ENCODE measurements at regions not wholly inside any gene's neighbourhood (a gene's known extent, or its start where the extent isn't known, plus 50 kb on each side); places are given as distances from the start of the nearest gene placed in this dataset.
"Not testable (repeated sequence)": the region's sequence is repeated elsewhere in the genome, so short reads cannot be mapped to it uniquely, and the experiment has no call there.

- no peak for DNase-seq (ENCODE audit: low read depth in 4 of 4, low spot score in 3 of 4)
Observed at GRCh38 chr6:120274547-120274946, 925.0 kb upstream of the MAN1A1 start.

- no peak for DNase-seq (ENCODE audit: low read depth in 4 of 4, low spot score in 3 of 4)
Observed at GRCh38 chr6:120273411-120273810, 923.9 kb upstream of the MAN1A1 start.

GRCh38 chr6:120272038-120272437 lies 922.5 kb upstream of the MAN1A1 start:
- no peak for DNase-seq (ENCODE audit: low read depth in 4 of 4, low spot score in 3 of 4)

DNA sequence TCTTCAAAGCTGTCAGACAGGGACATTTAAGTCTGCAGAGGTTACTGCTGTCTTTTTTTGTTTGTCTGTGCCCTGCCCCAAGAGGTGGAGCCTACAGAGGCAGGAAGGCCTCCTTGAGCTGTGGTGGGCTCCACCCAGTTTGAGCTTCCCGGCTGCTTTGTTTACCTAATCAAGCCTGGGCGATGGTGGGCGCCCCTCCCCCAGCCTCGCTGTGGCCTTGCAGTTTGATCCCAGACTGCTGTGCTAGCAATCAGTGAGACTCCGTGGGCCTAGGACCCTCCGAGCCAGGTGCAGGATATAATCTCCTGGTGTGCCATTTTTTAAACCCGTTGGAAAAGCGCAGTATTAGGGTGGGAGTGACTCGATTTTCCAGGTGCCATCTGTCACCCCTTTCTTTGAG lies 918.7 kb upstream of the MAN1A1 start:
- DNase-seq (ENCODE audit: low read depth in 4 of 4, low spot score in 3 of 4) = not testable (repeated sequence)

GRCh38 chr6:120262354-120262753 lies 912.8 kb upstream of the MAN1A1 start:
- no peak for DNase-seq (ENCODE audit: low read depth in 4 of 4, low spot score in 3 of 4)

DNA sequence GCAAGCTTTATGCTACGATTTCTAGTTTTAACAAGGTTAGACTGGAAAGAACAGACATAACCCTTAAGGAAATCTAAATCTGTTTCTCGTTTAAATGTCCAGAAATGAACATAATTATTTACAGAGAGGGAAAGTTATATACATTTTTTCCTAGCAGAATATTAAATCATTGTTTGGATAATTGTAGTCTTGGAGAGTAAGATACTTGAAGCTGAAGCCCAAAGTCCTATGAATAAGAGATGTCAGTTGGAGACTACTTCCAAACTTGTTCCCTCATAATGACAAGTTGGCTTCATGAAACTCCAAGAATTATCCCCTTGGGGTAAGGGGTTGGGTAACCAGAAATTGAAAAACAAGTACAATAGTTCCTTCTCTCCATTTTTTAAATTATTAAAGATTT lies 911.1 kb upstream of the MAN1A1 start:
- DNase-seq (ENCODE audit: low read depth in 4 of 4, low spot score in 3 of 4) = no peak

- no peak for DNase-seq (ENCODE audit: low read depth in 4 of 4, low spot score in 3 of 4)
Observed at GRCh38 chr6:120254651-120255050, 905.1 kb upstream of the MAN1A1 start.

DNA sequence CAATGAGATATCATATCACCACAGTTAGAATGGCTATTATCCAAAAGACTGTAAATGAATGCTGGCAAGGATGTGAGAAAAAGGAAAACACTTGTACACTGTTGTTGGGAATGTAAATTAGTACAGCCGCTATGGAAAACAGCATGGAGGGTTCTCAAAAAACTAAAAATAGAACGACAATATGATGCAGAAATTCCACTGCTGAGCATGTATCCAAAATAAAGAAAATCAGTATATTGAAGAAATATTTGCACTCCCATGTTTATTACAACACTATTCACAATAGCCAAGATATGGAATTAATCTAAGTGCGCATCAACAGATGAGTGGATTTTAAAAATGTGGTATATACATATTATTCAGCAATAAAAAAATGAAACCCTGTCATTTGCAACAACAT lies 898.9 kb upstream of the MAN1A1 start:
- DNase-seq (ENCODE audit: low read depth in 4 of 4, low spot score in 3 of 4) = no peak

GRCh38 chr6:120237221-120237620 lies 887.7 kb upstream of the MAN1A1 start:
- DNase-seq (ENCODE audit: low read depth in 4 of 4, low spot score in 3 of 4) = no peak

DNA sequence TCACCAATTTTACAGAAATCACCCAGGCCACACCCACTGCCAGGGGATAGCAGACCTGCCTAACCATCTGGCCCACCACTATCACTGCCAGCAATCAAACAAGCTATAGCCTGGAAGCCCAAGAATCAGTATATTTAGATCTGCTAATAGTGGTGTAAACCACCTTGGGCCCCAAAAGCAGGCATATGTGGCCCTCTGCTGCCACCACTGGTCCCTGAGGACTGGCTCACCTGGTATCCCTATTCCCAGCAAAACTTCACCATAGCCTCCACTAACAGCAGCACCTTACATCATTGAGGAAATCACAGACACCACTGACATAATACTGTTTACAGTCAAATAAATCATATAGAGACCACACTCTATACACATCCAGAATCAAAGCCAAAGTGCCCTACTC lies 880.4 kb upstream of the MAN1A1 start:
- no peak for DNase-seq (ENCODE audit: low read depth in 4 of 4, low spot score in 3 of 4)

- no peak for DNase-seq (ENCODE audit: low read depth in 4 of 4, low spot score in 3 of 4)
Observed at GRCh38 chr6:120228297-120228696, 878.7 kb upstream of the MAN1A1 start.

DNA sequence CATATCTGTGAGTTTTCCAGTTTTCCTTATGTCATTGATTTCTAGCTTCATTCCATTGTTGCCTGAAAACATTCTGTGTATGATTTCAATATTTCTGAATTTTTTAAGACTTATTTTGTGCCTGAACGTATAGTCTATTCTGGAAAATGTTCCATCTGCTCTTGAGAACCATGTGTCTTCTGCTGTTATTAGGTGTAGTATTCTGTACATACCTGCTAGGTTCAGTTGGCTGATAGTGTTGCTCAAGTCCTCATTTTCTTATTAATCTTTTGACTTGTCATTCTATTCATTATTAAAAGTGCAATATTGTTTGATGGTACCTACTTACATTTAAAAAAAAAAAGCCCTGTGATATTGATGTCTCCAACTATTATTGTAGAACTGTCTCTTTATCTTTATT lies 869.8 kb upstream of the MAN1A1 start:
- no peak for DNase-seq (ENCODE audit: low read depth in 4 of 4, low spot score in 3 of 4)

DNA sequence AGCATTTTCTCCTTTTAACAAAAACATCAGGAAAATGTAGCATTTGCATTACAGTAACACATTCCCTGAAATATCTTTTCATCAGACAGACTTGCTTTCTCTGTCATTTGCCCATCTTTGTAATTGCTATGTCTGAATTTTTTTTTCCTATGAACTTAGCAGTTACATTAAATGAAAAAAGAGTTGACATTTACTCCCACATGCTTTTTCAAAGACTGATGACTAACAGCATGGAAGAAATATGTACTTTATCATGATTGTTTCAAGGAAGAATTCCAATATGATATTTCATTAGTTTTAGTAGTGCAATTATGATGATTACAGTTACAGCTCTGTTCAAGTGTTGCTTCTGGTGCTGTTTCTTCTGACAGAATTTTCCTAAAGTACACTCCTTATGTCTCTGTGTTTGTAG lies 864.5 kb upstream of the MAN1A1 start:
- DNase-seq (ENCODE audit: low read depth in 4 of 4, low spot score in 3 of 4) = no peak

DNA sequence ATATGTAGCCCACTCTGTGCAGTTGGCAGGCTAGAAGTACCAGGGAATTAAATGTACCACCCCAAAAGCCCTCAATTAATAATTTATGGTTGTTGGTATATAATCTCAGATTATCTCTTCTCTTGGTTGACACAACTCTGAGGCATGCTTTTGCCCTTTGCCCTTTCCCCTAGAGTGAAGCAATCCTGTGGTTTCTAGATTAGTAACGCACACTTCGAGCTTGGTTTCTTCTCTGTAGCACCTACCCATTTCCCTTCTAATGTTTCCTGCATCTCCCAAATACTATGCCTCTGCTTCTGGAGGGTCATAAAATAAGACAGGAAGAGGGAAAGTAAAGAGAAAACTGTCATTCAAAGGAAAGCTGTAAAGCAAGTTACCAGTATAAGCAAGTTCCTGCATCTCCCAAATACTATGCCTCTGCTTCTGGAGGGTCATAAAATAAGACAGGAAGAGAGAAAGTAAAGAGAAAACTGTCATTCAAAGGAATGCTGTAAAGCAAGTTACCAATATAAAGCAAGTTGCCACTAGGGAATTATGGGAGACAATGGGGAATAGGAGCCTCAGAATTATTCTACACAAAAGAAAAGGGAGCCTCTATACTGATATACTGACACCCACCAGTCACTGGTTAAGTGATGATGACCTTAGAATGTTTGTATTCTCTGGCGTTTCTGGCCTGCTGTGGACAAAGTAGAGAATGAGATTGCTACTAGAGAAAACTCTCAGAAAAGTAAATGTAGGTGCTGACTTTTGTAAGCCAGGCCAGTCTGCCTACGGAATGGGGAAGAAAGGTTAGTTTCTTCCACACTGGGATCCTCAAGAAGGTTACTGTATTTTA lies 862.6 kb upstream of the MAN1A1 start:
- DNase-seq (ENCODE audit: low read depth in 4 of 4, low spot score in 3 of 4) = no peak

GRCh38 chr6:120202878-120203277 lies 853.3 kb upstream of the MAN1A1 start:
- no peak for DNase-seq (ENCODE audit: low read depth in 4 of 4, low spot score in 3 of 4)

DNA sequence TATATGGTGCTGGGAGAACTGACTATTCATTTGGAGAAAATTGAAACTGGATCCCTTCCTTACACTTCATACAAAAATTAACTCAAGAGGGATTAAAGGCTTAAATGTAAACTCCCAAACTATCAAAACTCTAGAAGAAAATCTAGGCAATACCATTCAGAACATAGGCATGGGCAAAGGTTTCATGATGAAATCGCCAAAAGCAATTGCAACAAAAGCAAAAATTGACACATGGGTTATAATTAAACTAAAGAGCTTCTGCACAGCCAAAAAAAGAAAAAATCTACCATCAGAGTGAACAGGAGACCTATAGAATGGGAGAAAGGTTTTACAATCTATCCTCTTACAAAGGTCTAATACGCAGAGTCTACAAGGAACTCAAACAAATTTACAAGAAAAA lies 851.3 kb upstream of the MAN1A1 start:
- no peak for DNase-seq (ENCODE audit: low read depth in 4 of 4, low spot score in 3 of 4)

DNA sequence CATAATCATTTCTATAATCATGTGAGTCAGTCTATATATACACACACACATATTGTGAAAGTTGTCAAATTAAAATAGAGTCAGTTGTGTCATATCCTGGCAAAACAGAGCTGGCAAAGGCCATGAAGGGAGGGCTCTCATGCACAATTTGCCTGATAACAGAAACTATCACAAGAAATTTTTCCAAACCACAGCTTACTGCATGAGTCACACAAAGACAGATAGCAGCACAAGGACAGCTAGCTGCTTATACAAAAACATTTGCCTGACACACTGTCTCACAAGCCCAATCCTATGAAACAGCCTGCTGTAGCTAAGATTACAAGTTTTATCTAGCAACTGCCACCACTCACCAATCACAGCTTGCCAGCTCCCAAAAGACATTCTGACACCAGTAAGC lies 848.5 kb upstream of the MAN1A1 start:
- no peak for DNase-seq (ENCODE audit: low read depth in 4 of 4, low spot score in 3 of 4)

- no peak for DNase-seq (ENCODE audit: low read depth in 4 of 4, low spot score in 3 of 4)
Observed at GRCh38 chr6:120186080-120186479, 836.5 kb upstream of the MAN1A1 start.

- no peak for DNase-seq (ENCODE audit: low read depth in 4 of 4, low spot score in 3 of 4)
Observed at GRCh38 chr6:120173250-120173649, 823.7 kb upstream of the MAN1A1 start.

- no peak for DNase-seq (ENCODE audit: low read depth in 4 of 4, low spot score in 3 of 4)
Observed at GRCh38 chr6:120164531-120164930, 815.0 kb upstream of the MAN1A1 start.

DNA sequence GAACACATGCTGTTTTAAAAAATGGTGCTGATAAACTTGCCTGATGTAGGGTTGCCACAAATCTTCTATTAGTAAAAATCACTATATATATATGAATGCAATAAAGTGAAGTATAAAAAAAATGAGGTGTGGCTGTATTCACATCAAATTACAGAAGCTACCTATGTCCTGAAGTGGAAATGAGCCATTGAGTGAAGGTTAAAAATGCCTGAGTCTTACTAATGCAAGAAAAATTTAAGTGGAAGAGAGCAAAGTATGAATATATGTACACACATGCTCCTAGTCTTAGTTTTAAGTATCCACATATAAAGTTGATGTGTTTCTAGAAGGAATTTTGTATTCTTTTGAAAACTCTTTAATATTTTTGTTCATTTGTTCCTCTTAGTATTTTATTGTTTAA lies 808.3 kb upstream of the MAN1A1 start:
- DNase-seq (ENCODE audit: low read depth in 4 of 4, low spot score in 3 of 4) = no peak

GRCh38 chr6:120147071-120147871 lies 797.7 kb upstream of the MAN1A1 start:
- DNase-seq (ENCODE audit: low read depth in 4 of 4, low spot score in 3 of 4) = no peak

Data from right renal pelvis (tissue), 4 donors.